ENCODE measurements at regions not wholly inside any gene's neighbourhood (a gene's known extent, or its start where the extent isn't known, plus 50 kb on each side); places are given as distances from the start of the nearest gene placed in this dataset.

GRCh38 chr13:70874636-70875035, 766.4 kb upstream of the KLHL1 start:
- DNase-seq = no peak

DNA sequence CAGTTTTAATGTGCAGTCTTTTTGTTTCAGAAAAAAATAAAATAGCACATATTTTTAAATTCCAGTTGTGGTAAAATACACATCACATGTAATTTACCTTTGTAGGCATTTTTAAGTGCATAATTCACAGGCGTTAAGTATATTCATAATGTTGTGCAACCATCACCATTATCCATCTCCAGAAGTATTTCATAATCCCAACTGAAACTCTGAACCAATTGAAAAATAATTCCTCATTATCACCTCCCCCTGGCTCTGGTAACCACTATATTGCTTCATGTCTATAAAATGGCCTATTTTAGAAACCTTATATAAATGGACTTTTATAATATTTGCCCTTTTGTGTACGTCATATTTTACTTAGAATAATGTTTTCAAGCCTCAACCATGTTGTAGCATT, 756.5 kb upstream of the KLHL1 start:
- DNase-seq = no peak

- DNase-seq = no peak
Measured at GRCh38 chr13:70856711-70857110, 748.5 kb upstream of the KLHL1 start.

DNA sequence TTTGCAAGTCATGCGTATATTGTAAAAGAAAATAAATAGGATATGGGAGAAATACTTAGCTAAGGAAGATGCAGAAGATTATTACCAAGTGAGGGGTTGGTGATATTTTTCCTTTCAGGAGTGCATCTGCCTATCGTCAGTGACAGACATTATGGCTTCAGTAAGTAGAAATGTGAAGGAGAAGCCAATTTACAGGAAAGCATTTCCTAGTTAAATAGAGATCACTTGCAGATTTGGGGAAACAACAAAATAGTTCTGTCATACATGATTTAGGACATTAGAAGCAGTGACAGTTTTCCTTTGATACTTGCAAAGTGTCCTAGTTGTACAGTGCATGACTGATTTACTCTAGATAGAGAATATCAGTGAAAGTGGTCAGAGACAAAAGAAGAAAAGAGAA, 747.8 kb upstream of the KLHL1 start:
- no peak for DNase-seq

DNA sequence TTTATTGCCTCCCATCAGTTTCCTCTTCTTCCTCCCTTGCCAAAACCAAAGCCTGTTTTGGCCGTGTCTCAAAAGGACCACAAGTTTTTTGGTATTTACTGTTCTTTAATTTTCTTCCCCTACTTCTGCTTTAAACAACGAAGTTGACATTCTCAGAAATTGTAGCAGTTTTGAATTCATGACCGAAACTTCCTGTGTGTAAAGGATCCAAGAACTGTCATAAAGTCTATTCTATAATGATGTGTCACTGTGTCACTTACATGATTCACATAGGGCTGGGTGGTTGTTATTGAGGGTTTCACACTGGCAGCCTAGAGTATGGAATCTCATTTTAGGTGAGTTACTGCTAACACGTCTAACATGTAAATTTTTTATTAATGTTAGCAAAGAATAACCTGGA, 741.0 kb upstream of the KLHL1 start:
- no peak for DNase-seq

DNA sequence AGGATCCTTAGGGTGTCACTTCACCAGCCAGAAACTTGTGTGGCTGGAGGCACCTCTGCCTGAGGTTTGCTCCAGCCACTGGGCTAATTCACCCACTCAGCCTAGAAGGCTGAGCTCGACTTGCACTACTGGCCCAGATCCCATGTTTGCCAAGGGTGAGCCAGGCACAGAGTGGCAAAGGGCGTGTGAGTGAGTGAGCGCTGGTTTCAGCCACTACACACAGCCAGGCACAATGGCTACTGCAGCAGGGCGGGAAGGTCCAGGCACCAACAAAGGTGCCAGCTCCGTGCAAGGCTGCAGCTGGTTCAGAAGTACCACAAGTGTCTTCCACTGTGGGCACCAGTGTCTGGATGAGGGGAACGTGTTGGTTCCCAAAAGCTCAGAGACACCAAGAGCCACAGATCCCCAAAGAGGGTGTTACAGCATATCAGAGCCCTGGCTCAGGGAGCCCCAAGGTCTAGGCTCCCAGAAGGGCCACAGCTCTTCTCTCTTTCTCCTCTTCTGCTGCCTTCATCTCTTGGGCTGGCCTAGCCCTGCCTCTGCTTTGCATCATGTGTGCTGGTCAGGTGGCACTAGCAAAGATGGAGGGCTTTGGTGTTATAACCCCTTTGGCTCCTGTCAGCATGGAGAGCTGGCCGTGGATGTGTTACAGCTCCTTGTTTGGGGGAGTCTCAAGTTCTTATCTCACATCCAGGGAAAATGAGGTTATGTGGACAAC, 736.3 kb upstream of the KLHL1 start:
- no peak for DNase-seq

- DNase-seq = no peak
Measured at GRCh38 chr13:70842062-70842644, 733.9 kb upstream of the KLHL1 start.

- no peak for DNase-seq
Measured at GRCh38 chr13:70841240-70842061, 733.2 kb upstream of the KLHL1 start.

GRCh38 chr13:70835371-70835770, 727.1 kb upstream of the KLHL1 start:
- DNase-seq = peak; percentile 96

DNA sequence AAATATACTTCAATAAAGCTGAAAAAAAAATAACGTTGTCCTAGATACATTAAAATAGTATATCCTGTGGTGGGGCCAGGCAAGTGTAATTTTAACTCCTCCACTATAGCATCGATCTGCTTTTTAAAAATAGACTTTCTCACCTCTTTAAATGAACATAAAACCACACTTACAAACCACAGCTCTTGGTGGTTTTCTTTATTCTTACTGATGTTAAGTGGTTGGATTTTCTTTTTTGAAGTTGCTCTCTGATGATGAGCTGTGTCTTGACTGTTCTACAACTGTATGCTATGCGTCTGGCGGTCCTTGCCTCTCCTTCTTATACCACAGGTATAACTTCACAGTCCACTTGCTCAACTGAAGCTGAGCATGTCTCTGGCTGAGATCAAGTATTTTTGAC, 721.5 kb upstream of the KLHL1 start:
- DNase-seq = no peak

GRCh38 chr13:70817576-70817975, 709.3 kb upstream of the KLHL1 start:
- no peak for DNase-seq

GRCh38 chr13:70816853-70817252, 708.6 kb upstream of the KLHL1 start:
- DNase-seq = no peak

DNA sequence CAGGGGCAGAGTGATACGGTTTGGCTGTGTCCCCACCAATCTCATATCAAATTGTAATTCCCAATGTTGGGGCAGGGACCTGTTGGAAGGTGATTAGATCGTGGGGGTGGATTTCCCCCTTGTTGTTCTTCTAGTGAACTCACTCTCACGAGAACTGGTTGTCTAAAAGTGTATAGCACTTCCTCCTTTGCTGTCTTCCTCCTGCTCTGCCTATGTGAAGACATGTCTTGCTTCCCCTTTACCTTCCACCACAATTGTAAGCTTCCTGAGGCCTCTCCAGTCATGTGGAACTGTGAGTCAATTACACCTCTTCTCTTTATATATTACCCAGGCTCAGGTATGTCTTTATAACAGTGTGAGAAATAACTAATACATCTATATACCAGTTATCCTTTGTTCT, 706.4 kb upstream of the KLHL1 start:
- no peak for DNase-seq

GRCh38 chr13:70812481-70812880, 704.2 kb upstream of the KLHL1 start:
- DNase-seq = no peak

- no peak for DNase-seq
Measured at GRCh38 chr13:70809588-70809987, 701.3 kb upstream of the KLHL1 start.

DNA sequence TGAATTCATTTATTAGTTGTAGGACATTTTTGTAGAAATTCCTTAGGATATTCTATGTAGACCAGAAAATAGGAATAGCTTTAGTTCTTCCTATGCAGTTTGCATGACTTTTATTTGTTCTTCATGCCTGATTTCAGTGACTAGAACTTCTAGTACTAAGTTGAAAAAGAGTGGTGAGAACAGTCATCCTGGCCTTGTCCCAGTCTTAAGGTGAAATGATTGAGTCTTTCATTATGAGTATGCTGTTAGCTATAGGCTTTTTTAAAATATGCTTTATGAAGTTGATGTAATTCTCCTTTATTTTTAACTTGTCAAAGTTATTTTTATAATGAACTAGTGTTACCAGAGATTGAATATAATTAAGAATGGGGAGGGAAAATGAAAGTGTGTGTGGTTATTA, 690.1 kb upstream of the KLHL1 start:
- no peak for DNase-seq

DNA sequence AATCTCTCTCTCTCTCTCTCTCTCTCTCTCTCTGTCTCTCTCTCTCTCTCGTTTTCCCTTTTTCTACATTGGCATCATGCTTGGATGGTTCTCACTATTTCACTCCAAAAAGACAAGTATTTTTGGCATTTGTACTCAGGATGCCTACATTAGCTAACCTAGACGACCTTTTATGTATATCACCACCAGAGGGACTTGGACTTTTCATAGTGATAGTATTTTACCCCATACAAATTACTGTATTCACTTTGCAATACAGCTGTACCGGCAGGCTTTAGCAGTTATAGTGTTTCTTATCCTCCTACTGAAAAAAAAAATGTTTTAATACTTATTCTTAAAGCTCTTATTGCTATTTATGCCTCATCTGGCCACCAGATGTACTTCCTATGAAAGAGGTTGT, 687.2 kb upstream of the KLHL1 start:
- DNase-seq = no peak

DNA sequence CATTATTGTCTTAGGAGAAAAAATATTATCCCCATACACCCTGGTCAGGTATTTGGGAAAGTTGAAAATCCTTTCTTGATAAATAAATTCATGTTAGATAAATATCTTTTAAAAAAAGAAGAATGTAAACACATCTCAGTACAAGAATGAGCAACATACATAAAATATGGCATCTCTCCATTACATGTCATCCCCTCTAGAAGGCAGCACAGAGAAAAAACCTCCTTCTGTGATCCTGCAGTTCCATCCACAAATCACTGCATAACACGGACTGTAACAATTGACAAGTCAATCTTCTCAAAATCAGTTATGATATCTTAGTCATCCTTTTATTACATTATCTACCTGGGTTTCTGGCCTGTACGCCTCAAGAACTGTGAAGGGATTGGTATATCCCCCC, 683.9 kb upstream of the KLHL1 start:
- DNase-seq = no peak

- no peak for DNase-seq
Measured at GRCh38 chr13:70789751-70790150, 681.5 kb upstream of the KLHL1 start.

DNA sequence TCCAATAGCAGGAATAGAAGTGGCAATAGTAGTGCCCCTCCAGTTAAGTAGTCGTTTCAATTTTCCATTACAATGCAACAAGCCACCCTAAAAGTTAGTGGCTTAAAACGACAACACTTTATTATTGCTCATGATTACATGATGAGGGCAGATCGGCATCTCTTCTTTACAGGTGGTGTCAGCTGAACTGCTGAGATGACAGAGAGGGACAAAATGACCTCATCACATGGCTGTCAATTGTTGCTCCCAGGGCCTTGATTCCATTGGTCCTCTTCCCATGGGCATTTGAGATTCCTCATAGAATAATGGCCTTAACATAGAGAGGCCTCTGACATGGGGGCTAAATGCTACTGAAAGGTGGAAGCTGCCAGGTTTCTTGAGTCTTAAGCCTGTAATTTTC, 679.8 kb upstream of the KLHL1 start:
- no peak for DNase-seq

DNA sequence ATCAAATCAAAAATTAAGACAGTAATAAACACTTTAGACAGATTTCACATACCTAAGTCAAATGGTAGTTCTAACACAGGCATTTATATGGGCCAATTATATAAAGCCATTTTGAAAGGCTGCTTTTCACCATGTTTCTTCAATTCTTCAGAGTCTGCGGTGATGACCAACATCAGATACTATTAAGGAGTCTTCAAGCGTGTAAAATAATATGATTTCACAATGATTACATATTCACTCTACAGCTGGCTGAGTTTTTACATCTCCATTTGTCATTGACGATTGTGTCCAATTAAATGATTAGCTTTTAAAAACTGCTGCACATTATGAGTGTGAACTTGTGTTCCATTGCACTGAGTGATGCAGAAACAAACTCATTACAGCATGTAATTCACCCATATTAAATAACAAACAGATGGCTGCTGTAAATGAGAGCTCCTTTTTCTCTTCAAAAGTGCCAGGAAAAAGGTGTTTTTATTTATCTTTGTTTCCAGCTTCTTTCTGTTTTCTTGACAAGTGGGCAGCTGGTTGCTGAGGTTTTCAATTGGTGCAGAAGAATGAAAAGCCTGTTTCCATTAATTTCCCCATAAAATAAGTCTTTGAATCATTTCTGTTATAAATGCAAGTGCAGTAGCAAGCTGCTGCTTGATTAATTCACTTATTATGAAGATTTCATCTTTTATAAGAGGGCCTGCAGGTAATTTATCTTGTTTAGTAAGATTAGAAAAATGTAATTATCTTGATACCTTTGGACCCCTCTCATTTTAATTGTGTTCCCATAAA, 676.1 kb upstream of the KLHL1 start:
- peak; percentile 63 for DNase-seq

- no peak for DNase-seq
Measured at GRCh38 chr13:70769817-70770216, 661.6 kb upstream of the KLHL1 start.

DNA sequence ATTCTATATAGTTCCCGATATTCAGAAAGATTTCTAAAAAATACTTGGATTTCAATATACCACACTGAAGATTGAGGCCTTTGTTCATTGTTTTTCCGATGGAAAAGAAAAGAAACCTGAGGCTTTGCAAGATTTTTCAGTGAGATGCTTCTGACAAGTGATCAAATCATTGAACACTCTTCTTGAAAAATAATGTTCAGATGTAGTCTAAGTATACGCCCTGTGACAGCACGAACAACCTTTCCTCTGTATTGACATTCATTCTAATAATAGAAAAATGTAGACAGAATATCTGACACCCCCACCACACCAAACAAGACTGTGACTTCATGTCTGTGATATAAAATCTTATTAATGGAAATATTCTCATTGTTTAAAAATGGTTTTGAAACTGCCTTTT, 650.7 kb upstream of the KLHL1 start:
- no peak for DNase-seq
